ENCODE measurements at regions not wholly inside any gene's neighbourhood (a gene's known extent, or its start where the extent isn't known, plus 50 kb on each side); places are given as distances from the start of the nearest gene placed in this dataset.

DNA sequence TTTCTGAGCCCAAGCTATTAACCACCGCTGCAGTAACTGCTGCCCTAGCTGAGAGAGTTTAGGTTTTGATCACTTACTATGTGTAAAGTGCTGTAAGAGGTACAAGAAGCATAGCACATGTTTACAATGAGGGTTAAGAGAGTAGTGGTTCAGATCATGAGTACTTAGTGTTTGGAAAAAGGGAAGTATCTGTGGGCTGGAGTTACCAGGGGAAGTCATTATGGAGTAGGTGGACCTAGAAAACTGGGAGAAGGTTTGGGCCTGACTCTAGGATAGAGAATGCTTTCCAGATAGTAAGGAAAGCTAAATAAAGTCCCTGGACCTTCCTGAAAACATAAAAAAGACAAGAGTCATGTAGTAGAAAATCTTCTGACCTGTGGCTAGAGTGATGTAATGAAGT is 149.6 kb upstream of the PLXNA2 start:
- Mint-ChIP-seq H3K27ac (ENCODE audit: unreplicated experiment) (no peak overlapping the region), H3K27me3 (ENCODE audit: low read depth) (peaks cover 6% of the 10 kb centered on the region), H3K9me3 (ENCODE audit: low read depth) (peaks cover 5% of the 10 kb centered on the region), H3K4me3 (ENCODE audit: unreplicated experiment) (no peak overlapping the region), H3K4me1 (ENCODE audit: low read depth) (no peaks in the 10 kb centered on the region), H3K36me3 (ENCODE audit: low read depth) (no peaks in the 10 kb centered on the region)
- TF ChIP-seq, protein P1, sequence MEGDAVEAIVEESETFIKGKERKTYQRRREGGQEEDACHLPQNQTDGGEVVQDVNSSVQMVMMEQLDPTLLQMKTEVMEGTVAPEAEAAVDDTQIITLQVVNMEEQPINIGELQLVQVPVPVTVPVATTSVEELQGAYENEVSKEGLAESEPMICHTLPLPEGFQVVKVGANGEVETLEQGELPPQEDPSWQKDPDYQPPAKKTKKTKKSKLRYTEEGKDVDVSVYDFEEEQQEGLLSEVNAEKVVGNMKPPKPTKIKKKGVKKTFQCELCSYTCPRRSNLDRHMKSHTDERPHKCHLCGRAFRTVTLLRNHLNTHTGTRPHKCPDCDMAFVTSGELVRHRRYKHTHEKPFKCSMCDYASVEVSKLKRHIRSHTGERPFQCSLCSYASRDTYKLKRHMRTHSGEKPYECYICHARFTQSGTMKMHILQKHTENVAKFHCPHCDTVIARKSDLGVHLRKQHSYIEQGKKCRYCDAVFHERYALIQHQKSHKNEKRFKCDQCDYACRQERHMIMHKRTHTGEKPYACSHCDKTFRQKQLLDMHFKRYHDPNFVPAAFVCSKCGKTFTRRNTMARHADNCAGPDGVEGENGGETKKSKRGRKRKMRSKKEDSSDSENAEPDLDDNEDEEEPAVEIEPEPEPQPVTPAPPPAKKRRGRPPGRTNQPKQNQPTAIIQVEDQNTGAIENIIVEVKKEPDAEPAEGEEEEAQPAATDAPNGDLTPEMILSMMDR (IDR thresholded peaks at IDR 0.05): no peak
- DNase-seq (ENCODE audit: low spot score): no peak

DNA sequence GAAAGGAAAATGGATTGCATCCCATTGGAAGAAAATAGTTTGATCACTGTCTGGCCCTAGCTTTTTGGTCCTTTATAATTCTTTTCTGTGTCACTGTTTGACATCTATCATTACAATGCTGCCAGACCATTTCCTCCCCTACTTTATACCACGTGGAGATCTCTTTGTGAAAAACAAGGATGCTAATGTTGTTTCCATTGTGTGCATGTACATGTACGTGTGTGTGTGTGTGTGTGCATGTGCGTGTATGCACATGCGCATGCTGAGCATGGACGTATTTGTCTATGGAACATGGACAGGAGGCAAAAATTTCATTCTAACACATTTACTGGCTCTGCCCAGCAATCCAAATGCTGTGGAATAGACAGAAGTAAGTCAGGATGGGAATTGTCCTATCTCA is 153.1 kb upstream of the PLXNA2 start:
- no peak for DNase-seq (ENCODE audit: low spot score)
- no peak overlapping the region for H3K27ac Mint-ChIP-seq (ENCODE audit: unreplicated experiment)
- H3K27me3 Mint-ChIP-seq (ENCODE audit: low read depth): peaks cover 3% of the 10 kb centered on the region
- H3K36me3 Mint-ChIP-seq (ENCODE audit: low read depth): no peaks in the 10 kb centered on the region
- peaks cover 7% of the 10 kb centered on the region for H3K9me3 Mint-ChIP-seq (ENCODE audit: low read depth)
- TF ChIP-seq, protein P1 (IDR thresholded peaks at IDR 0.05): no peak
- H3K4me1 Mint-ChIP-seq (ENCODE audit: low read depth): no peaks in the 10 kb centered on the region
- no peak overlapping the region for H3K4me3 Mint-ChIP-seq (ENCODE audit: unreplicated experiment)

DNA sequence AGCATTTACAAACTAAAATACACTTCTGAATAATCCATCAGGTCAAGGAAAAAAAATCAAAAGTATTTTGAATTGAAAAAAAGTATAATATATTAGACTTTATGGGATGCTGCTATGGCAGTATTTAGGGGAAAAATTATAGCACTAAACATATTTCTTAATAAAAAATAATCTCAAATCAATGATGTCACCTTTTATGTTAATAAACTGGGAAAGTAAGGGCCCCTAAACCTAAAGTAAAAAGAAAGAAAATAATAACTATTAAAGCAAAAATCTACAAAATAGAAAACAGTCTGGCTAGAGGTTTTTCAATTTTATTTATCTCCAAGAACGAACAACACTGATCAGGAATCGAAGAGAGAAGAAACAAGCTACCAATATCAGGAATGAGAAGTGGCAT is 160.8 kb upstream of the PLXNA2 start:
- Mint-ChIP-seq H3K27me3 (ENCODE audit: low read depth) (peaks cover 1% of the 10 kb centered on the region), H3K4me1 (ENCODE audit: low read depth) (no peaks in the 10 kb centered on the region), H3K27ac (ENCODE audit: unreplicated experiment) (no peak overlapping the region), H3K4me3 (ENCODE audit: unreplicated experiment) (no peak overlapping the region), H3K36me3 (ENCODE audit: low read depth) (no peaks in the 10 kb centered on the region), H3K9me3 (ENCODE audit: low read depth) (peaks cover 12% of the 10 kb centered on the region)
- no peak for DNase-seq (ENCODE audit: low spot score)
- TF ChIP-seq, protein P1 (IDR thresholded peaks at IDR 0.05): no peak

DNA sequence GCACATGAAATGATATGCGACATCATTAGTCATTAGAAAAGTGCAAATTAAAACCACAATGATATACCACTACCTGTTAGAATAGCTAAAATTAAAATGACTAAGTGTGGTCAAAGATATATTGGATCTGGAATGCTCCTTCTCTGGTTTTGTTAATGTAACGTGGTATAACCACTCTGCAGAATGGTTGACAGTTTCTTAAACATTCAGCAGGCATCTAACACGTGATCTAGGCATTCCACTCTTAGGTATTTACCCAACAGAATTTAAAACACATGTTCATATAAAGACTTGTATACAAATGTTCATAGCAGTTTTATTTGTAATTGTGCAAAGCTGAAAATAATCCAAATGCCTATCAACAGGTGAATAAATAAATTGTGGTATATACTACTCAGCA is 165.0 kb upstream of the PLXNA2 start:
- DNase-seq (ENCODE audit: low spot score): no peak
- TF ChIP-seq, protein P1 (IDR thresholded peaks at IDR 0.05): no peak
- no peaks in the 10 kb centered on the region for H3K36me3 Mint-ChIP-seq (ENCODE audit: low read depth)

DNA sequence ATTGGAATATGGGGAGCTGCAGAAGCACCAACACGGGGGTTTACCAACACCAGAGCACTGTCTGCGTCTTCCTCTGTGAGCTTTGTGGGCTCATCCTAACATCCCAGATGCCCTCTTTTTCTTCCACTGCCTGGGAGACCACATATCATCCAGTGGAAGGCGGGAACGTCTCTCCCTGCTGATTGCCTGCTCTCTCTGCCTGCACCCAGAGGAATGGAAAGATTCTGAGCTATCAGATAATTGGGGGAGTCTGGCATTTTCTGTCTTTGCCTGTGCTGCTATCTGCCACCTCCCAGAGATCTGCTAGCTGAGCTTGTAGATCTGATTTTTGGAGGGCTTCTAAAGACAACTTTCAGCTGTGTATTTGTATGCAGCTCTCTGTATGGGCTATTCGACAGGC is 166.2 kb upstream of the PLXNA2 start:
- H3K4me1 Mint-ChIP-seq (ENCODE audit: low read depth): no peaks in the 10 kb centered on the region
- peaks cover 2% of the 10 kb centered on the region for H3K27me3 Mint-ChIP-seq (ENCODE audit: low read depth)
- H3K9me3 Mint-ChIP-seq (ENCODE audit: low read depth): peaks cover under 1% of the 10 kb centered on the region
- TF ChIP-seq, protein P1 (IDR thresholded peaks at IDR 0.05): no peak
- no peak overlapping the region for H3K27ac Mint-ChIP-seq (ENCODE audit: unreplicated experiment)
- H3K36me3 Mint-ChIP-seq (ENCODE audit: low read depth): no peaks in the 10 kb centered on the region
- DNase-seq (ENCODE audit: low spot score): no peak
- H3K4me3 Mint-ChIP-seq (ENCODE audit: unreplicated experiment): no peak overlapping the region

More for the DNA sequence above, 165.0 kb upstream of the PLXNA2 start:
- Mint-ChIP-seq H3K27me3 (ENCODE audit: low read depth) (peaks cover 1% of the 10 kb centered on the region), H3K4me1 (ENCODE audit: low read depth) (no peaks in the 10 kb centered on the region), H3K9me3 (ENCODE audit: low read depth) (peaks cover 5% of the 10 kb centered on the region), H3K27ac (ENCODE audit: unreplicated experiment) (no peak overlapping the region), H3K4me3 (ENCODE audit: unreplicated experiment) (no peak overlapping the region)
